Liver (tissue), 8 donors: ENCODE measurements at regions not wholly inside any gene's neighbourhood (a gene's known extent, or its start where the extent isn't known, plus 50 kb on each side); places are given as distances from the start of the nearest gene placed in this dataset.

ENCODE experiments used
- DNase-seq: peaks from one replicate; pipeline ENCODE4 v3.0.0-alpha.2; 2017; ENCODE audit warnings: low spot score
- H3K27ac ChIP-seq, 2 donors: one replicate each; pipeline ENCODE4 v1.7.0; 2013; ENCODE audit warnings: inconsistent platforms in 2 of 2, low read length in 2 of 2, control low read depth in 1 of 2, low read depth in 1 of 2, mild to moderate bottlenecking in 1 of 2
- H3K27me3 ChIP-seq, 4 donors: one replicate each; pipeline versions ENCODE4 v1.6.1 to v1.7.0; 2013; ENCODE audit warnings: low read length in 3 of 4, inconsistent platforms in 1 of 4, mild to moderate bottlenecking in 1 of 4, moderate library complexity in 1 of 4; ENCODE audit not compliant: control insufficient read depth in 4 of 4, insufficient read depth in 4 of 4
- H3K36me3 ChIP-seq, 4 donors: one replicate each; pipeline versions ENCODE4 v1.6.1 to v1.7.0; 2013; ENCODE audit warnings: low read length in 3 of 4, mild to moderate bottlenecking in 3 of 4, low read depth in 1 of 4, moderate library complexity in 1 of 4; ENCODE audit not compliant: control insufficient read depth in 4 of 4, insufficient read depth in 3 of 4
- H3K4me1 ChIP-seq, 4 donors: one replicate each; pipeline versions ENCODE4 v1.6.1 to v1.7.0; 2013; ENCODE audit warnings: low read length in 3 of 4, mild to moderate bottlenecking in 3 of 4, moderate library complexity in 1 of 4; ENCODE audit not compliant: control insufficient read depth in 4 of 4, insufficient read depth in 4 of 4
- H3K4me3 ChIP-seq, 3 donors: one replicate each; pipeline versions ENCODE4 v1.6.1 to v1.7.0; 2013; ENCODE audit warnings: low read length in 3 of 3, control low read depth in 1 of 3, low read depth in 1 of 3, mild to moderate bottlenecking in 1 of 3
- H3K9ac ChIP-seq, 2 donors: one replicate each; pipeline ENCODE4 v1.7.0; 2013; ENCODE audit warnings: low read length in 2 of 2, mild to moderate bottlenecking in 2 of 2, moderate library complexity in 2 of 2, control low read depth in 1 of 2, low read depth in 1 of 2
- H3K9me3 ChIP-seq, 4 donors: one replicate each; pipeline versions ENCODE4 v1.6.1 to v1.7.0; 2013; ENCODE audit warnings: low read length in 3 of 4; ENCODE audit not compliant: control insufficient read depth in 4 of 4
- EGR1 ChIP-seq, 2 donors: IDR thresholded peaks; 2 replicates each; pipeline ENCODE4 v1.6.1; 2016 to 2018; ENCODE audit warnings: antibody characterized with exemption in 2 of 2, low read depth in 2 of 2
- FOXA1 ChIP-seq: IDR thresholded peaks from 2 replicates; pipeline ENCODE4 v1.6.1; 2016; ENCODE audit warnings: antibody characterized with exemption
- FOXA2 ChIP-seq: IDR thresholded peaks from 2 replicates; pipeline ENCODE4 v1.6.1; 2016; ENCODE audit warnings: antibody characterized with exemption
- GABPA ChIP-seq, 2 donors: IDR thresholded peaks in 1 of 2; conservative IDR thresholded peaks in 1 of 2; 2 replicates each; pipeline ENCODE4 v1.6.1; 2016; ENCODE audit warnings: antibody characterized with exemption in 2 of 2, mild to moderate bottlenecking in 1 of 2, moderate library complexity in 1 of 2
- HNF4A ChIP-seq, 2 donors: conservative IDR thresholded peaks; 2 replicates each; pipeline ENCODE4 v1.6.1; 2016; ENCODE audit warnings: antibody characterized with exemption in 2 of 2, mild to moderate bottlenecking in 2 of 2
- HNF4G ChIP-seq: IDR thresholded peaks from 2 replicates; pipeline ENCODE4 v1.6.1; 2016; ENCODE audit warnings: antibody characterized with exemption
- JUND ChIP-seq, 2 donors: IDR thresholded peaks; 2 replicates each; pipeline ENCODE4 v1.6.1; 2016; ENCODE audit warnings: antibody characterized with exemption in 2 of 2
- MAX ChIP-seq: IDR thresholded peaks from 2 replicates; pipeline ENCODE4 v1.6.1; 2016; ENCODE audit warnings: antibody characterized with exemption
- NR2F2 ChIP-seq: IDR thresholded peaks from 2 replicates; pipeline ENCODE4 v1.6.1; 2016; ENCODE audit warnings: antibody characterized with exemption
- RAD21 ChIP-seq, 2 donors: IDR thresholded peaks; 2 replicates each; pipeline ENCODE4 v1.6.1; 2016; ENCODE audit warnings: antibody characterized with exemption in 2 of 2, mild to moderate bottlenecking in 2 of 2
- REST ChIP-seq: IDR thresholded peaks from 2 replicates; pipeline ENCODE4 v1.6.1; 2016; ENCODE audit warnings: antibody characterized with exemption, mild to moderate bottlenecking
- RXRA ChIP-seq, 2 donors: IDR thresholded peaks; 2 replicates each; pipeline ENCODE4 v1.6.1; 2017 to 2018; ENCODE audit warnings: antibody characterized with exemption in 2 of 2, mild to moderate bottlenecking in 1 of 2
- SP1 ChIP-seq: IDR thresholded peaks from 2 replicates; pipeline ENCODE4 v1.6.1; 2018; ENCODE audit warnings: antibody characterized with exemption, mild to moderate bottlenecking
- TAF1 ChIP-seq: conservative IDR thresholded peaks from 2 replicates; pipeline ENCODE4 v1.6.1; 2016; ENCODE audit warnings: antibody characterized with exemption, mild to moderate bottlenecking
- YY1 ChIP-seq: IDR thresholded peaks from 2 replicates; pipeline ENCODE4 v1.6.1; 2016; ENCODE audit warnings: antibody characterized with exemption, mild to moderate bottlenecking
- ZBTB33 ChIP-seq: IDR thresholded peaks from 2 replicates; pipeline ENCODE4 v1.6.1; 2016; ENCODE audit warnings: antibody characterized with exemption
- WGBS: extraction: QIAGEN DNeasy Blood & Tissue Kit; methylation state at CpG from one replicate; pipeline ENCODE4 v1.1.7; 2013; 5-methylcytosine and 5-hydroxymethylcytosine counted together
- TF ChIP-seq, protein P1 (sequence below): fragments of 150-350 bp; IDR thresholded peaks from 2 replicates; pipeline ENCODE4 v1.5.1; 2017; ENCODE audit warnings: improper control_type of control experiment, low read depth, low read length; ENCODE audit not compliant: missing input control
- TF ChIP-seq, protein P2 (sequence below): IDR thresholded peaks from 2 replicates; pipeline ENCODE4 v1.6.1; 2016; ENCODE audit warnings: antibody characterized with exemption
- donor health status: healthy.
- donor health status: healthy.
- donor health status: healthy.
- donor health status: healthy.
- donor health status: healthy.

DNA sequence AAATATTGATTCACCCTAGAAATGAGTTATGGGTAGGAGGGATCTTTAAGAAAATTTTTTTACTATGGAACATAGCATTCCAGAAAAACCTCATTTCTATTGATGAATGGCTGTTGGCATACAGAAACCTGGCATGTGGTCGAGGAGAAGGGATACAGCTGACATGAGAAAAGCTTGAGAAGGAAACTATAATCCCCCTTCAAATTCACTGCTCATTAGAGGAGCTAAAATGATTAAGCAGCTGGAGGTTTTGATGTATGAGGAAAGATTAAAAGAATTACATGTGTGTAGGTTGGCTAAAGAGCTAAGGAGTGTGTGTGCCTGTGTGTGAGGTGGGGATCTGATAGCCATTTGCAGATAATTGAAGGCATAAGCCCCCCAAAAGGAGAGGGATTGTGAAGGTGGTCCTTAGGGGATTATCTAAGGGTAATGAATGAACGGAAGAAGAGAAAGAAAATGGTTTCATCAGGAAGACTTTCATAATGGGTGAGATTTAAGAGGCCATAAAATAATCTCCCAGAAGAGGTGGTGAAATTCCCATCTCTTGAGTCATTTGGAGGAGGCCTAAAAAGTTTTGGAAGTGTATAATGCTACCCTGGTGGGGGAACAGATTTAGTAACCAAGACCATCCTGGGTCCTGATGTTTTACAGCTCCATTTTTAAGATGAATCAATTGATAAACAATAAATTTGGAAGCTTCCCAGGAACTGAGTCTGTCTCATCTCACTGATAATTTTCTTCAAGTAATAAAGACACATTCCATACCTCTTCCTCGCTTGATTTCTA is 272.0 kb upstream of the HAND2 start:
- H3K9ac ChIP-seq: no peak overlapping the region
- peaks cover 0 to 3% (median 0%) of the 10 kb centered on the region in 4 donors for H3K27me3 ChIP-seq
- no peak overlapping the region for H3K4me3 ChIP-seq
- H3K27ac ChIP-seq: no peak overlapping the region
- no peak for TF ChIP-seq JUND (IDR thresholded peaks at IDR 0.05)
- no peak for TF ChIP-seq TAF1
- TF ChIP-seq, protein P1, sequence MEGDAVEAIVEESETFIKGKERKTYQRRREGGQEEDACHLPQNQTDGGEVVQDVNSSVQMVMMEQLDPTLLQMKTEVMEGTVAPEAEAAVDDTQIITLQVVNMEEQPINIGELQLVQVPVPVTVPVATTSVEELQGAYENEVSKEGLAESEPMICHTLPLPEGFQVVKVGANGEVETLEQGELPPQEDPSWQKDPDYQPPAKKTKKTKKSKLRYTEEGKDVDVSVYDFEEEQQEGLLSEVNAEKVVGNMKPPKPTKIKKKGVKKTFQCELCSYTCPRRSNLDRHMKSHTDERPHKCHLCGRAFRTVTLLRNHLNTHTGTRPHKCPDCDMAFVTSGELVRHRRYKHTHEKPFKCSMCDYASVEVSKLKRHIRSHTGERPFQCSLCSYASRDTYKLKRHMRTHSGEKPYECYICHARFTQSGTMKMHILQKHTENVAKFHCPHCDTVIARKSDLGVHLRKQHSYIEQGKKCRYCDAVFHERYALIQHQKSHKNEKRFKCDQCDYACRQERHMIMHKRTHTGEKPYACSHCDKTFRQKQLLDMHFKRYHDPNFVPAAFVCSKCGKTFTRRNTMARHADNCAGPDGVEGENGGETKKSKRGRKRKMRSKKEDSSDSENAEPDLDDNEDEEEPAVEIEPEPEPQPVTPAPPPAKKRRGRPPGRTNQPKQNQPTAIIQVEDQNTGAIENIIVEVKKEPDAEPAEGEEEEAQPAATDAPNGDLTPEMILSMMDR: no peak
- TF ChIP-seq YY1: no peak
- TF ChIP-seq, protein P2, sequence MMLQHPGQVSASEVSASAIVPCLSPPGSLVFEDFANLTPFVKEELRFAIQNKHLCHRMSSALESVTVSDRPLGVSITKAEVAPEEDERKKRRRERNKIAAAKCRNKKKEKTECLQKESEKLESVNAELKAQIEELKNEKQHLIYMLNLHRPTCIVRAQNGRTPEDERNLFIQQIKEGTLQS: no peak
- no peak for TF ChIP-seq NR2F2
- TF ChIP-seq MAX: no peak
- TF ChIP-seq EGR1 (IDR thresholded peaks at IDR 0.05; ENCODE audit: low read depth in 2 of 2): no peak
- no peak for TF ChIP-seq FOXA1
- TF ChIP-seq ZBTB33: no peak
- TF ChIP-seq SP1: no peak
- no peak for TF ChIP-seq RAD21 (IDR thresholded peaks at IDR 0.05)
- no peak for TF ChIP-seq HNF4A (conservative IDR thresholded peaks at IDR 0.05)
- TF ChIP-seq FOXA2: no peak
- TF ChIP-seq RXRA (IDR thresholded peaks at IDR 0.05): no peak
- no peak for TF ChIP-seq HNF4G
- TF ChIP-seq REST: no peak
- TF ChIP-seq GABPA (IDR thresholded peaks at IDR 0.05 in 1 of 2, conservative IDR thresholded peaks at IDR 0.05 in 1 of 2): no peak
- 51% methylated on average over 3 of the region's 3 CpGs for WGBS
- no peak for DNase-seq
- no peaks in the 10 kb centered on the region for H3K36me3 ChIP-seq
- peaks cover 0 to 1% (median 0%) of the 10 kb centered on the region in 4 donors for H3K9me3 ChIP-seq
- no peaks in the 10 kb centered on the region for H3K4me1 ChIP-seq
